Osteocyte (in vitro differentiated cells): ENCODE measurements at regions not wholly inside any gene's neighbourhood (a gene's known extent, or its start where the extent isn't known, plus 50 kb on each side); places are given as distances from the start of the nearest gene placed in this dataset.

Experiments
- DNase-seq: peaks from one replicate; pipeline ENCODE4 v3.0.0; 2021; ENCODE audit warnings: mixed read lengths; ENCODE audit not compliant: unreplicated experiment; ENCODE audit errors: extremely low spot score
- H3K27ac Mint-ChIP-seq: one replicate; pipeline ENCODE4 v1.8.0; 2021; ENCODE audit warnings: mild to moderate bottlenecking, mixed read lengths; ENCODE audit not compliant: unreplicated experiment
- H3K27me3 Mint-ChIP-seq: one replicate; pipeline ENCODE4 v1.8.0; 2021; ENCODE audit warnings: mixed read lengths; ENCODE audit not compliant: unreplicated experiment
- H3K36me3 Mint-ChIP-seq: one replicate; pipeline ENCODE4 v1.8.0; 2021; ENCODE audit warnings: mixed read lengths; ENCODE audit not compliant: unreplicated experiment
- H3K4me1 Mint-ChIP-seq: one replicate; pipeline ENCODE4 v1.8.0; 2021; ENCODE audit warnings: mixed read lengths; ENCODE audit not compliant: unreplicated experiment
- H3K4me3 Mint-ChIP-seq: one replicate; pipeline ENCODE4 v1.8.0; 2021; ENCODE audit warnings: mild to moderate bottlenecking, moderate library complexity, mixed read lengths; ENCODE audit not compliant: unreplicated experiment
- H3K9me3 Mint-ChIP-seq: one replicate; pipeline ENCODE4 v1.8.0; 2021; ENCODE audit warnings: mixed read lengths; ENCODE audit not compliant: unreplicated experiment
- CTCF ChIP-seq: fragments of 200-600 bp; sonication (generic); IDR thresholded peaks from 2 replicates; pipeline ENCODE4 v1.5.0; 2021; ENCODE audit warnings: antibody characterized with exemption, mild to moderate bottlenecking, moderate library complexity

GRCh38 chr19:30679789-30680188 is 307.6 kb downstream of the ZNF536 start:
- DNase-seq, result no peak
- Mint-ChIP-seq H3K9me3 (no peaks in the 10 kb centered on the region), H3K27me3 (no peaks in the 10 kb centered on the region), H3K4me1 (peaks cover 3% of the 10 kb centered on the region), H3K4me3 (no peak overlapping the region), H3K36me3 (no peaks in the 10 kb centered on the region), H3K27ac (no peak overlapping the region)
- TF ChIP-seq CTCF, result no peak

DNA sequence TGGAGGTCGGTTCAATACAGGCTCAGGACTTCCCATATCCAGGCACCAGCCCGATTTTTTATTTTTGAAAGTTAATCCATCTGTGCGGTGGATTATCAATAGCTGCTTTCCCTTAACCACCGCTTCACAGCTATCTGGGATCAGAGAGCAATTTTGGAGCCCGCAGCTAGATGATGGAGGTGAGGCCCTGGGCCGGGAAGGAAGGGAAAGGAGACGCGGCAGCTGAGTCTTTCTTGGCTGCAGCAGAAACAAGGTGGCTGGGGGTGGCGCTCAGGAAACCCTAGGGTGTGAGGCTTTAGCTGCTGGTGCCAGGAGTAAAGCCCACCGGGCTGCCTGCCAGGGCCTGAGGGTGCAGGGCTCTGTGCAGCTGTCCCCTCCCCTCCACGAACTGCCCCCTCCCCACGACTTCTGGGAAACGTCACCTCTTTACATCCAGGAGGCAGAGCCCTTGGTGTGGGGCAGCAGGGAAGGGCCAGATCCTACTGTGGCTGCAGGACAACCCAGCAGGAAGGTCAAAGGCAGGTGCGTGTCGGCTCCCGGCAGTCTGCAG is 307.0 kb downstream of the ZNF536 start:
- no peak for DNase-seq
- H3K36me3 Mint-ChIP-seq, result no peaks in the 10 kb centered on the region
- no peak overlapping the region for H3K27ac Mint-ChIP-seq
- H3K9me3 Mint-ChIP-seq, result no peaks in the 10 kb centered on the region
- no peak for TF ChIP-seq CTCF
- no peaks in the 10 kb centered on the region for H3K27me3 Mint-ChIP-seq
- H3K4me1 Mint-ChIP-seq, result peaks cover 3% of the 10 kb centered on the region
- no peak overlapping the region for H3K4me3 Mint-ChIP-seq

GRCh38 chr19:30678168-30678567 is 306.0 kb downstream of the ZNF536 start:
- Mint-ChIP-seq H3K36me3 (no peaks in the 10 kb centered on the region), H3K27ac (no peak overlapping the region), H3K27me3 (no peaks in the 10 kb centered on the region), H3K9me3 (no peaks in the 10 kb centered on the region), H3K4me1 (peaks cover 3% of the 10 kb centered on the region), H3K4me3 (no peak overlapping the region)
- no peak for TF ChIP-seq CTCF
- DNase-seq, result no peak

- TF ChIP-seq CTCF, result no peak
- Mint-ChIP-seq H3K4me3 (no peak overlapping the region), H3K4me1 (peaks cover under 1% of the 10 kb centered on the region), H3K9me3 (no peaks in the 10 kb centered on the region), H3K27ac (no peak overlapping the region), H3K27me3 (no peaks in the 10 kb centered on the region), H3K36me3 (no peaks in the 10 kb centered on the region)
- no peak for DNase-seq
Measured at GRCh38 chr19:30677702-30678101, 305.5 kb downstream of the ZNF536 start.

DNA sequence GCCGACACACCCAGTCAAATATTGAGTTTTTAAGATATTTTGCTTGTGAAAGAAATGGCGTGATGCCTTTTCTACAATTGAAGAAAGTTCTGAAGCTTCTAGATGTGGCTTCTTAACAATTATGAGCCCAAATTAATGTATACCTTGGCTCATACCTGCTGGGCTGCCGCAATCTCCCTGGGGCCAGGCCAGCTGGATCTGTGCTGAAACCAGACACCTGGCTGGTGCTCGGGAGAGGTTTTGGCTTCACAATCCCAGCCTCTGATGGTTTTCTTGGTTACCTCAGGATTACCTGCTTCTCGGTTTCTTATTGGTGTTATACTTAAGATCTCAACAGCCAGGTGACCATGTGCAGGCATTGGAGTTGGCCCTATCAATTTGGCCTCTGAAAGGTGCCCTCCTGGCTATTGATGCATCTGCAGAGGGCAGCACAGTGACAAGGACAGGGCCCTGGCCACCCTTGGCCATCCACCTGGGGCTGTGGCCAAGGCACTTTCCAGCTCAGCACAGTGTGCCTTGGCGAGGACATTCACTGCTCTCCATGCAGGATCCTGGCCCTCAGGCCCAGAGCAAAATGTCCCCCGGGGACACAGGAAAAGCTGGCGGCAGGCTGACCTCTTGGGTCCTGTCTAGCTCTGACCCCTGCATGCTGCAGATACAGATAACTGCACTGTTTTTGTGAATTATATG is 305.0 kb downstream of the ZNF536 start:
- no peak overlapping the region for H3K27ac Mint-ChIP-seq
- no peaks in the 10 kb centered on the region for H3K9me3 Mint-ChIP-seq
- no peak for TF ChIP-seq CTCF
- no peaks in the 10 kb centered on the region for H3K4me1 Mint-ChIP-seq
- H3K4me3 Mint-ChIP-seq, result no peak overlapping the region
- DNase-seq, result no peak
- no peaks in the 10 kb centered on the region for H3K27me3 Mint-ChIP-seq
- H3K36me3 Mint-ChIP-seq, result no peaks in the 10 kb centered on the region
